Body of pancreas (tissue), 4 donors: ENCODE measurements at regions not wholly inside any gene's neighbourhood (a gene's known extent, or its start where the extent isn't known, plus 50 kb on each side); places are given as distances from the start of the nearest gene placed in this dataset.

Experiments used
- CTCF ChIP-seq, 7 experiments: fragments of 450-650 bp in 4 of 7; fragments of 200-600 bp in 3 of 7; sonication (generic) in 3 of 7; IDR thresholded peaks; one replicate each; pipeline ENCODE4 v1.5.1; 2016 to 2019; ENCODE audit warnings: antibody characterized with exemption in 7 of 7
- POLR2A ChIP-seq, 3 donors: fragments of 450-650 bp; IDR thresholded peaks; one replicate each; pipeline ENCODE4 v1.6.1; 2016; ENCODE audit warnings: antibody characterized with exemption in 3 of 3, mild to moderate bottlenecking in 2 of 3

- TF ChIP-seq CTCF (IDR thresholded peaks at IDR 0.05) (no peak), POLR2A (IDR thresholded peaks at IDR 0.05) (no peak)
Measured at GRCh38 chr2:4085186-4085585, 381.8 kb downstream of the DCDC2C start.
